Muscle layer of colon (tissue), 2 donors: ENCODE measurements at regions not wholly inside any gene's neighbourhood (a gene's known extent, or its start where the extent isn't known, plus 50 kb on each side); places are given as distances from the start of the nearest gene placed in this dataset.

ENCODE experiments used
- H3K27ac ChIP-seq: one replicate; pipeline ENCODE4 v1.7.0; 2013; ENCODE audit warnings: low read depth, mild to moderate bottlenecking, low read length, moderate library complexity
- H3K27me3 ChIP-seq, 2 donors: one replicate each; pipeline ENCODE4 v1.7.0; 2013; ENCODE audit warnings: low read length in 2 of 2, mild to moderate bottlenecking in 2 of 2; ENCODE audit not compliant: insufficient read depth in 2 of 2, control insufficient read depth in 1 of 2
- H3K36me3 ChIP-seq: one replicate; pipeline ENCODE4 v1.7.0; 2013; ENCODE audit warnings: mild to moderate bottlenecking, low read length; ENCODE audit not compliant: insufficient read depth
- H3K4me1 ChIP-seq: one replicate; pipeline ENCODE4 v1.7.0; 2013; ENCODE audit warnings: mild to moderate bottlenecking, low read length; ENCODE audit not compliant: insufficient read depth
- H3K4me3 ChIP-seq, 2 donors: one replicate each; pipeline ENCODE4 v1.7.0; 2013; ENCODE audit warnings: low read length in 2 of 2, low read depth in 1 of 2, mild to moderate bottlenecking in 1 of 2, moderate library complexity in 1 of 2
- H3K9ac ChIP-seq: one replicate; pipeline ENCODE4 v1.7.0; 2013; ENCODE audit warnings: low read length
- H3K9me3 ChIP-seq: one replicate; pipeline ENCODE4 v1.7.0; 2013; ENCODE audit warnings: mild to moderate bottlenecking, low read length
- donor health status: abdominal sarcoma.
- donor health status: Adenocarcinoma of cecum.

DNA sequence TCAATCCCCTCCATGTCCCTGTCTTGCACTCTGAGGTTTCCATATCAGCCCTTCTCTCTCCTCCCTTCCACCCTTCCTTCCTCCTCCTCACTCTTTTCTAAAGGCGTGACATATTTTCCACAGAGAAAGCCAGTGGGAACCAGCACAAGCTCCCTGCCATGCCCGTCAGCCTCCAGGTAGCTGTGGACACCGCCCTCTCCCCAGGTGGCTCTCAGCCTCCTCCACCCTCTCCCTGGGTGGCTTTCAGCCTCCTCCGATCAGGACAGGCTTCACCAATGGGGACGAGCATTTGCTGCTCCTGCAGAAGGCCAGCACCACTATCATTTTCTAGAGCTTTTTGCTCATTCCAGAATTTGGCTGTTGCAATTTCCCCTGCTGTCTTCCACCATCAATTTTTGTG is 236.6 kb downstream of the GADD45G start:
- Histone ChIP-seq H3K9me3 (no peaks in the 10 kb centered on the region), H3K9ac (no peak overlapping the region), H3K4me1 (peaks cover 12% of the 10 kb centered on the region), H3K4me3 (no peak overlapping the region), H3K27ac (no peak overlapping the region), H3K36me3 (no peaks in the 10 kb centered on the region), H3K27me3 (no peaks in the 10 kb centered on the region)

- peaks cover 12% of the 10 kb centered on the region for H3K4me1 ChIP-seq
- H3K9me3 ChIP-seq: no peaks in the 10 kb centered on the region
- no peaks in the 10 kb centered on the region for H3K36me3 ChIP-seq
- no peak overlapping the region for H3K9ac ChIP-seq
- no peak overlapping the region for H3K27ac ChIP-seq
- H3K27me3 ChIP-seq: no peaks in the 10 kb centered on the region
- no peak overlapping the region for H3K4me3 ChIP-seq
Observed at GRCh38 chr9:89842267-89842768, 237.5 kb downstream of the GADD45G start.

DNA sequence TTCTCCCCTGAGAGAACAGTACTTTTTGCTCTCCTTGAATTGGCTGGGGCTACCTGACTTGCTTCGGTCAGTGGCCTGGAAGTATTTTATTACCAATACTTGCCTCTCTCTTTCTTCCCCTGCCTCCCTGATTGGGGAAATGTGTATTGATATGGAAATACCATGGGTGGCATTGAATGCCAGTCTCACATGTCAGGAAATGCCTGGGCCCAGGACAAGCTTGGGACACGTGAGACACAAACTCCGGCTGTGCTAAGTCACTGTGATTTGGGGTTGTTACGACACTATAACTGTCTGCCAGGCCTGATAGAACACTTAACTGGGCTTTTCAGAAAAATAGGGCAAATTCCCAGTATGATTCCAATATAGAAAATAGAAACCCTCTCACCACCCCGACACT is 238.3 kb downstream of the GADD45G start:
- Histone ChIP-seq H3K9me3 (no peaks in the 10 kb centered on the region), H3K36me3 (no peaks in the 10 kb centered on the region), H3K27ac (no peak overlapping the region), H3K4me3 (no peak overlapping the region), H3K9ac (no peak overlapping the region), H3K4me1 (peaks cover 12% of the 10 kb centered on the region), H3K27me3 (no peaks in the 10 kb centered on the region)

DNA sequence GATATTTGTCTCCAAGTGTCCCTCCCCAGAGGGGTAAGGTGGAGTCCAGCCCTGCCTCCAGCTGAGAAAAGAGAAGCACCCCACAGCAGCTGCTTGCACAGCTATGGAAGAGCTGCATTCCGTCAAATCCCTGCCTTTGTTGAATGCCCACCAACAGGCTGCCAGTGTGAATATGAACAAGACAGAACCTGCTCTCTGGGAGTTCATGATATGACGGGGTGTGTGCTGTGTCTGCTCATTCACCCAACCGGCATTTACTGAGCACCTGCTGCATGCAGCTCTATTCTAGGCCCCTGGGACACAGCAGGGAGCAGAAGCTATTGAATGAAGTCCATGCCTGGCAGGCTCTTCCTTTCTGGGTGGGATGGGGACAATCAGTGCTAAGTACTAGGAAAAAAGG is 238.8 kb downstream of the GADD45G start:
- no peak overlapping the region for H3K4me3 ChIP-seq
- no peaks in the 10 kb centered on the region for H3K36me3 ChIP-seq
- no peak overlapping the region for H3K27ac ChIP-seq
- H3K27me3 ChIP-seq: no peaks in the 10 kb centered on the region
- H3K9ac ChIP-seq: no peak overlapping the region
- no peaks in the 10 kb centered on the region for H3K9me3 ChIP-seq
- peaks cover 12% of the 10 kb centered on the region for H3K4me1 ChIP-seq

GRCh38 chr9:89844075-89844474 is 239.3 kb downstream of the GADD45G start:
- no peaks in the 10 kb centered on the region for H3K9me3 ChIP-seq
- H3K27ac ChIP-seq: no peak overlapping the region
- no peaks in the 10 kb centered on the region for H3K27me3 ChIP-seq
- no peaks in the 10 kb centered on the region for H3K36me3 ChIP-seq
- H3K4me1 ChIP-seq: peaks cover 9% of the 10 kb centered on the region
- no peak overlapping the region for H3K4me3 ChIP-seq
- no peak overlapping the region for H3K9ac ChIP-seq

GRCh38 chr9:89844535-89844934 is 239.7 kb downstream of the GADD45G start:
- Histone ChIP-seq H3K27ac (no peak overlapping the region), H3K4me1 (peaks cover 5% of the 10 kb centered on the region), H3K36me3 (no peaks in the 10 kb centered on the region), H3K4me3 (no peak overlapping the region), H3K9me3 (no peaks in the 10 kb centered on the region), H3K9ac (no peak overlapping the region), H3K27me3 (no peaks in the 10 kb centered on the region)

GRCh38 chr9:89845321-89845720 is 240.5 kb downstream of the GADD45G start:
- H3K4me3 ChIP-seq: no peak overlapping the region
- no peaks in the 10 kb centered on the region for H3K9me3 ChIP-seq
- H3K27ac ChIP-seq: no peak overlapping the region
- no peaks in the 10 kb centered on the region for H3K4me1 ChIP-seq
- no peaks in the 10 kb centered on the region for H3K27me3 ChIP-seq
- H3K9ac ChIP-seq: no peak overlapping the region
- H3K36me3 ChIP-seq: no peaks in the 10 kb centered on the region

- Histone ChIP-seq H3K36me3 (no peaks in the 10 kb centered on the region), H3K9me3 (no peaks in the 10 kb centered on the region), H3K4me3 (no peak overlapping the region), H3K9ac (no peak overlapping the region), H3K4me1 (no peaks in the 10 kb centered on the region), H3K27me3 (no peaks in the 10 kb centered on the region), H3K27ac (no peak overlapping the region)
Observed at GRCh38 chr9:89845862-89846261, 241.1 kb downstream of the GADD45G start.

GRCh38 chr9:89848060-89849040 is 243.5 kb downstream of the GADD45G start:
- Histone ChIP-seq H3K27me3 (no peaks in the 10 kb centered on the region), H3K4me3 (no peak overlapping the region), H3K27ac (no peak overlapping the region), H3K36me3 (no peaks in the 10 kb centered on the region), H3K4me1 (no peaks in the 10 kb centered on the region), H3K9me3 (no peaks in the 10 kb centered on the region), H3K9ac (no peak overlapping the region)

DNA sequence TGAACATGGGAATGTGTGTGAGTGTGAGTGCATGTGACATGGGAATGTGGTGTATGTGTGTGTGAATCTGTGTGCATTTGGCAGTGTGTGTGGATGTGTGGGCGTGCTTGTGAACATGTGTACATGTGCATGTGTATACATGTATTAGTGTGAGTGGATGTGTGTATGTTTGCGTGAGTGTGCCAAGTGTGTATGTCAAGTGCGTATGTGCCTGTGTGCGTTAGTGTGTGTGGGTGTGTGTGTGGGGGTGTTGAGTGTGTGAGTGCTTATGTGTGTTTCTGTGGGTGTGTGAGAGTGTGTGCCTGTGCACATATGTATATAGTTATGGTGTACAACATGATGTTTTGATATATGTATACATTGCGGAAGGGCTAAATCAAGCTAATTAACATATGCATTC is 244.3 kb downstream of the GADD45G start:
- no peaks in the 10 kb centered on the region for H3K9me3 ChIP-seq
- H3K27me3 ChIP-seq: no peaks in the 10 kb centered on the region
- H3K27ac ChIP-seq: no peak overlapping the region
- no peak overlapping the region for H3K4me3 ChIP-seq
- H3K36me3 ChIP-seq: no peaks in the 10 kb centered on the region
- no peak overlapping the region for H3K9ac ChIP-seq
- H3K4me1 ChIP-seq: no peaks in the 10 kb centered on the region

DNA sequence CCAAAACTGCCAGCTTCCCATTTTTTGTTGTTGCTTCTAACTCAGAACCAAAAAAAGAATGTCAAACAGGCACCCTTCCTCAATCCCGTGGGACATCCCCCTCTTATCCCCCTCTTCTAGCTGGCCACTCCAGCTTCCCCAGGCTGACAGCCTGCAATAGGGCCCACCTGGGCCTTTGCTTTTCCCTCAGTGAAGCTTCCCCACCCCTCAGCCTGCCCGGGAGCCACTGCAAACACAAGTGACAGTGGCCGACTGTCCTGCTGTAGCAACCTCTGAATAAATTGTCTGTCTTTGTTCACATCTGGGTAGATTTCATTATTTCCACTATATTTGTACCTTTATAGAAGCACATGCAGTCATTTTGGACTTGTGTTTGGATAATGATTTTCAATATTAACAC is 245.3 kb downstream of the GADD45G start:
- H3K9ac ChIP-seq: no peak overlapping the region
- H3K36me3 ChIP-seq: no peaks in the 10 kb centered on the region
- no peaks in the 10 kb centered on the region for H3K27me3 ChIP-seq
- no peaks in the 10 kb centered on the region for H3K9me3 ChIP-seq
- H3K4me1 ChIP-seq: no peaks in the 10 kb centered on the region
- H3K27ac ChIP-seq: no peak overlapping the region
- no peak overlapping the region for H3K4me3 ChIP-seq
